MM.1S (cell line): ENCODE measurements at regions not wholly inside any gene's neighbourhood (a gene's known extent, or its start where the extent isn't known, plus 50 kb on each side); places are given as distances from the start of the nearest gene placed in this dataset.

Experiments used
- DNase-seq: peaks from one replicate; pipeline ENCODE4 v3.0.0-alpha.2; 2015
- H2AFZ ChIP-seq: fragments of 300-600 bp; sonication (generic); 2 replicates; pipeline ENCODE4 v1.6.0; 2016; ENCODE audit warnings: antibody characterized with exemption, low read length
- H3F3A ChIP-seq: fragments of 300-600 bp; sonication (generic); 2 replicates; pipeline ENCODE4 v1.6.1; 2016; ENCODE audit warnings: mild to moderate bottlenecking, antibody characterized with exemption, low read length, moderate library complexity, mixed read lengths; ENCODE audit not compliant: insufficient read depth
- H3K27ac ChIP-seq: fragments of 300-600 bp; sonication (generic); 2 replicates; pipeline ENCODE4 v1.5.1; 2016; ENCODE audit warnings: mild to moderate bottlenecking, low read length
- H3K27me3 ChIP-seq: fragments of 300-600 bp; sonication (generic); replicated peaks from 2 replicates; pipeline ENCODE4 v1.6.0; 2016; ENCODE audit warnings: low read length; ENCODE audit not compliant: insufficient read depth
- H3K36me3 ChIP-seq: fragments of 300-600 bp; sonication (generic); replicated peaks from 2 replicates; pipeline ENCODE4 v1.6.1; 2016; ENCODE audit warnings: mild to moderate bottlenecking, low read length, mixed read lengths; ENCODE audit not compliant: insufficient read depth
- H3K4me1 ChIP-seq: fragments of 300-600 bp; sonication (generic); 2 replicates; pipeline ENCODE4 v1.6.1; 2016; ENCODE audit warnings: low read length, mixed read lengths
- H3K4me2 ChIP-seq: fragments of 300-600 bp; sonication (generic); 2 replicates; pipeline ENCODE4 v1.6.0; 2016; ENCODE audit warnings: low read depth, low read length
- H3K4me3 ChIP-seq: fragments of 300-600 bp; sonication (generic); 2 replicates; pipeline ENCODE4 v1.5.1; 2016; ENCODE audit warnings: low read length, mixed read lengths
- H3K79me2 ChIP-seq: fragments of 300-600 bp; sonication (generic); 2 replicates; pipeline ENCODE4 v1.6.1; 2016; ENCODE audit warnings: mixed run types, low read length, mixed read lengths
- H3K9ac ChIP-seq: fragments of 300-600 bp; sonication (generic); 2 replicates; pipeline ENCODE4 v1.6.1; 2016; ENCODE audit warnings: low read length, mixed read lengths
- H3K9me2 ChIP-seq: fragments of 300-600 bp; sonication (generic); replicated peaks from 2 replicates; pipeline ENCODE4 v1.6.1; 2016; ENCODE audit warnings: mild to moderate bottlenecking, low read length, mixed read lengths; ENCODE audit not compliant: insufficient read depth
- H3K9me3 ChIP-seq: fragments of 300-600 bp; sonication (generic); replicated peaks from 2 replicates; pipeline ENCODE4 v1.6.1; 2016; ENCODE audit warnings: mild to moderate bottlenecking, low read length, mixed read lengths; ENCODE audit not compliant: insufficient read depth
- H4K20me1 ChIP-seq: fragments of 300-600 bp; sonication (generic); 2 replicates; pipeline ENCODE4 v1.6.1; 2016; ENCODE audit warnings: mild to moderate bottlenecking, low read length, moderate library complexity, mixed read lengths; ENCODE audit not compliant: insufficient read depth
- CTCF ChIP-seq: fragments of 300-600 bp; sonication (generic); IDR thresholded peaks from 2 replicates; pipeline ENCODE4 v1.5.1; 2016; ENCODE audit warnings: antibody characterized with exemption, low read length, mixed read lengths
- EZH2 ChIP-seq: fragments of 300-600 bp; sonication (generic); optimal IDR thresholded peaks from 2 replicates; pipeline ENCODE3; 2017; ENCODE audit warnings: low read depth, mild to moderate bottlenecking, antibody characterized with exemption, low read length, mixed read lengths
- EZH2phosphoT487 ChIP-seq: fragments of 300-600 bp; sonication (generic); IDR thresholded peaks from 2 replicates; pipeline ENCODE4 v1.6.1; 2018; ENCODE audit warnings: antibody characterized with exemption, low read length

DNA sequence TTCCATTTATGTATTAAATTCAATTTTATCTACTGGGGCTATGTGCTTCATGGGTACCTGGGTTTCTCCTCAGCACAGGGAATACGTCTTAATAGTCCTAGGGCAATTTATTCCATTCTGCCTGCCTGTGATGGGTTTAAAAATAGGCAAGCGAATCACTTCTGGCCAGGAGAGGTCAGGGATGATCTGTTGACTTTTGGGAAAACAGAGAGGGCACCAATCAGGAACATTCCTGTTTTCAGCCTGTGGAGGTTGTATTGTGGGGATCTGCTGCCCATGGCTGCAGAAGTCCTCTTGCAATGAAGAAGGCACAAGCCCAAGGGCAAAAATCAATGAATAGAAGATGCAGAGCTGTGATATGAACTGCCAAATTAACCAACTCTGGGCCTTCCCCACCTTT lies 303.1 kb downstream of the CTH start:
- Histone ChIP-seq H3K9me2 (no peaks in the 10 kb centered on the region), H4K20me1 (no peaks in the 10 kb centered on the region), H3K27ac (no peak overlapping the region), H3K4me2 (no peak overlapping the region), H3K4me1 (no peaks in the 10 kb centered on the region), H3F3A (no peaks in the 10 kb centered on the region), H3K9me3 (no peaks in the 10 kb centered on the region), H3K79me2 (no peaks in the 10 kb centered on the region), H3K27me3 (no peaks in the 10 kb centered on the region), H2AFZ (no peak overlapping the region), H3K36me3 (no peaks in the 10 kb centered on the region), H3K4me3 (no peak overlapping the region), H3K9ac (no peak overlapping the region)
- no peak for DNase-seq
- TF ChIP-seq EZH2phosphoT487: no peak
- TF ChIP-seq EZH2: no peak
- no peak for TF ChIP-seq CTCF

- Histone ChIP-seq H3K27me3 (no peaks in the 10 kb centered on the region), H3F3A (no peaks in the 10 kb centered on the region), H4K20me1 (no peaks in the 10 kb centered on the region), H3K79me2 (no peaks in the 10 kb centered on the region), H3K9me2 (no peaks in the 10 kb centered on the region), H3K27ac (no peak overlapping the region), H3K36me3 (no peaks in the 10 kb centered on the region), H2AFZ (no peak overlapping the region), H3K4me1 (no peaks in the 10 kb centered on the region), H3K9me3 (no peaks in the 10 kb centered on the region), H3K4me2 (no peak overlapping the region), H3K9ac (no peak overlapping the region), H3K4me3 (no peak overlapping the region)
- no peak for DNase-seq
- TF ChIP-seq CTCF (no peak), EZH2phosphoT487 (no peak), EZH2 (no peak)
These were observed 306.1 kb downstream of the CTH start for GRCh38 chr1:70717211-70717610.

GRCh38 chr1:70717656-70718055 lies 306.6 kb downstream of the CTH start:
- TF ChIP-seq CTCF: no peak
- TF ChIP-seq EZH2phosphoT487: no peak
- TF ChIP-seq EZH2: no peak
- H3K4me3 ChIP-seq: no peak overlapping the region
- no peaks in the 10 kb centered on the region for H3K79me2 ChIP-seq
- no peak overlapping the region for H3K27ac ChIP-seq
- H3K9me3 ChIP-seq: no peaks in the 10 kb centered on the region
- no peak overlapping the region for H3K9ac ChIP-seq
- H3K9me2 ChIP-seq: no peaks in the 10 kb centered on the region
- H3K27me3 ChIP-seq: no peaks in the 10 kb centered on the region
- no peaks in the 10 kb centered on the region for H3K36me3 ChIP-seq
- no peak overlapping the region for H3K4me2 ChIP-seq
- H3F3A ChIP-seq: no peaks in the 10 kb centered on the region
- H3K4me1 ChIP-seq: no peaks in the 10 kb centered on the region
- H4K20me1 ChIP-seq: no peaks in the 10 kb centered on the region
- no peak for DNase-seq
- H2AFZ ChIP-seq: no peak overlapping the region
